GM19193 (cell line): ENCODE measurements at regions not wholly inside any gene's neighbourhood (a gene's known extent, or its start where the extent isn't known, plus 50 kb on each side); places are given as distances from the start of the nearest gene placed in this dataset.

Experiments
- POLR2A ChIP-seq: IDR thresholded peaks from 4 replicates; pipeline ENCODE4 v1.6.1; 2011; ENCODE audit not compliant: insufficient read depth, insufficient read length; ENCODE audit errors: extremely low read depth

DNA sequence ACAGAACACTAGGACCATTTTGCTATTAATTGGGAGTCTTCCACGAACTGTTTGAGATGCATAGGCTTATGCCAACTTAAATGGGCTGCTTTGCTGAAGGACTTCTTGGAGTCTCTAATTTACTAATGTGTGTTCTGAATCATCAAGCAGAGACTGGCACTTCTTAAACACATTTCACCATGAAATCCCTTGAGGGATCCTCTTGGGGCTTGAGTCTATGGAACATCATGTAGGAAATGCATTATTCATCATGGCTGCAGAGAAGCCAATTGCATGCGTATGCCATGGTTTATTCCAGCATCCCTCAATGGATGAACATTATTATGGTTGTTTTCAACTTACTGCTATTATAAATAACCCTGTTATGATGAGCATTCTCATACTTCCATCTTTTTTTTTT is 73.4 kb downstream of the FGD2 start:
- TF ChIP-seq POLR2A = no peak

DNA sequence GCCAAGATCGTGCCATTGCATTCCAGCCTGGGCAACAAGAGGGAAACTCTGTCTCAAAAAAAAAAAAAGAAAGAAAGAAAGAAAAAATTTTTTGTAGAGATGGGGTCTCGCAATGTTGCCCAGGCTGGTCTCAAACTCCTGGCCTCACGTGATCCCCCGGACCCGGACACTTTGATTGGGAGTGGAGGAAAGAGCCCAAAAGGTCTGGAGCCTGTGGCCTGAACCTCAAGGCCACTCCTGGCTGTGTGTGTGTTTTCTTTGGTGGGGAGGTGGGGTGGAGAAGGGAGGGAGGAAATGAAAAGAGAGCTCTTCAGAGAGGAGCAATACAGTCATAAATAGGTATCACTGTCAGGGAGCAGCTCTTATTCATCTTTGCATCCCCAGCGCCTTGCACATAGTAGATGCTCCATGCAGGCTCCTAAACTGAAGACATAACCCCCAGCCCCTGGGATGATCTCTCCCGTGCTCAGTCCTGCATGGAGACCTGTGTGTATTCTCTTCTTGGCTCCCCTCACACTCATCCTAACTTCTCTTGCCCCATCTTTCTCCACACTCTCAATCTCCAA is 75.7 kb downstream of the FGD2 start:
- no peak for TF ChIP-seq POLR2A

DNA sequence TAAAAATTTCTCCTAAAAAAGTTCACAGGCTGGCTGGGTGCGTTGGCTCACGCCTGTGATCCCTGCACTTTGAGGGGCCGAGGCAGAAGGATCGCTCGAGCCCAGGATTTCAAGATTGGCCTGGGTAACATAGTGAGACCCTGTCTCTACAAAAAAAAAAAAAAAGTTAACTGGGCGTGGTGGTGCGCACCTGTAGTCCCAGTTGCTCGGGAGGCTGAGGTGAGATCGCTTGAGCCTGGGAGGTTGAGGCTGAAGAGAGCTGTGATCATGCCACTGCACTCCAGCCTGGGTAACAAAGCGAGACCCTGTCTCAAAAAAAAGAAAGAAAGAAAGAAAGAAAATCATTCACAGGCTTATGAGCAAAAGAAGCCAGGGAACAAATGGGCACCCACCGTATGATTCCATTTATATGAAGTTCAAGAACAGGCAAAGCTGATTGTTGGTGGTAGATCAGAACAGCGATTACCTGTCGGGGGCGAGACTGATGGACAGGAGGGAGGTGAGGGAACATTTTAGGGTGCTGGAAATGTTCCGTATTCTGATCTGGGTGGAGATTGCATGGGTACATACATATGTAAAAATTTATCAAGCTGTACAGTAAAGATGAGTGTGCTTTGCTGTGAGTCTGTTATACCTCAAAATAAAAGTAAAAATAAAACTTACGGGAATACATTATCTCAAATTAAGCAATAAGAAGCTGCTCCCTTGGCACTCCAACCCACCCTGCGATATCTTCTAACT is 77.1 kb downstream of the FGD2 start:
- no peak for TF ChIP-seq POLR2A

DNA sequence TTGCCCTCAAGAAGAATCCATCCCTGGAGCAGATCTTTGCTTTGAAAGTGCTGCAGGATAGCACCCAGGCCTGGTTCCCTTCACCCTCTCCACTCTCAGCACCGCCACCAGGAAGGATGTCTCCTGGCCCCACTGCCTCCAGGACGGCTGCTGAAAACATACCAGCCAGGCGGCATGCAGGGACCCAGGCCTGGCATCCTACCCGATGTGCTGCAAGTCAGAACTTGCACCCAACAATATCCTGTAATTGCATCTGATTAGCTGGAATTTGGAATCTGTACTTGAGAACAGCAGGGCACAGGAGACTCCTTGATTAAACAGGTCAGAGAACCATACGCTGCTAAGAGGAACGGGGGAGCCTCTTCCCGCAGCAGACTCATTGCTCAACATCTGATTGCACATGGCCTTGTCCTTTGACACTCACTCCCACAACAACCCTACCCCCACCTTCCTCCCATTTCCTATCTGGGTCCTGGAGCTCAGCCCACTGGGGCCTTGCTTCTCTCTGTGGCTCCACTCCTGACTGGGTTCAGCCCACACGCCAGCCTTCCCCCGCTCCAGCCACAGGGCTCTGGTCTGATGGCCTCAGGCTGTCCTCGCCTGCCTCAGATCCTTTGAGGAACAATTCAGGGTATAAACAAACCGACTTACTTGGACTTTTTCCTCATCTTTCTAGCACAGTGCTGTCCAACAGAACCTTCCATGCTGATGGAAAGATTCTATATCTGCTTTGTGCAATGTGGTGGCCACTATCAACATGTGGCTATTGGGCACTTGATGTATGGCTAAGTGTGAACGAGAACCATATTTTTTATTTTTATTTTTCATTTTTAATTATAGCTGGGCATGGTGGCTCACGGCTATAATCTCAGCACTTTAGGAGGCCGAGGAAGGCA is 78.0 kb downstream of the FGD2 start:
- no peak for TF ChIP-seq POLR2A

DNA sequence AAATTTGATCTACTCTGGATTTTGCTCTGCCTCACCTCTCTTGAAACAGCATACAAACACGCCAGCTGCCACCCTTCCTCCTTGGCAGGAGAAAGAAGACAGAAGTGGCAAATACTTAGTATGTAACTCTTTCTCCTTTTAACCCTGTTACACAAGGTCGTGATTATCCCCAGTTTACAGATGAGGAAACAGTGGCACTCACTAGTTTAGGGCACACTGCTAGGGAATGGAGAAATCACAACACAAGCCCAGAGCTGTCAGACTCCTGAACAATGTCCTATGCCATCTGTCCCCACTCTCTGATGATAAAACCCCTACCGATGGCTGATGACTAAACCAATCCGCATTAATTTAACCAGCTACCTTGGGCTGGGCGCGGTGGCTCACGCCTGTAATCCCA is 79.7 kb downstream of the FGD2 start:
- TF ChIP-seq POLR2A = no peak

DNA sequence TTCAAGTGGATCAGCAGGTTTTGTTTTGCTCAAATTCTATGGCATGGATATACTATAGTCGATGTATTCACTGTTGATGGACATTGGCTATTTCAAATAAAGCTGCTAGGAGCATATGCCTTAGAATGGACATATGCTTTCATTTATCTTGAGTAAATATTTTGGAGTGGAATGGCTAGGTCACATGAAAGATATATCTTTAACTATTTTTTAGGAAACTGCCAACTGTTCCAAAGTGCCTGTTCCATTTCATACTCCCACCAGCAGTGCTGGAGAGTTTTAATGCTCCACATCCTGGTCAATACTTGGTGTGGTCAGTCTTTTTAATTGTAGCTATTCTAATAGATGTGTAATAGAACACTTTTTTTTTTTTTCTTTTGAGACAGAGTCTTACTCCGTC is 81.1 kb upstream of the PIM1 start:
- TF ChIP-seq POLR2A = no peak

DNA sequence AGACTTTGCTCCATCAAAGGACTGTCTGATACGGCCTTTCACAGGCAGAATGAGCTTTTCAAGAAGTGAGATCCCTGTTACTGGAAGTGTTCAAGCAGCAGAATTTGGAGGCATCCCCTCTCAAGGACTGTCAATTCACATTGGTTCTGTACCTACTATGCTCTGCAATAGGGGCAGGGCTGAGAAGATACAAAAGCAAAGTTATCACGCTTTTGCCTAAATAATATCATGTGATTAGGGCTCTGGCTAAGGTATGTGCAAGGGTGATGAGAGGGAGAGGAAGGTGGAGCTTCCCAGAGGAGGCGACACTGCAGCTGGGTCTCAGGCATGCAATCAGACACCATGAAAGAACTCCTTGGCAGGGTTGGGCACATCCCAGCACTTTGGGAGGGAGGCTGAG is 80.2 kb upstream of the PIM1 start:
- TF ChIP-seq POLR2A = no peak

DNA sequence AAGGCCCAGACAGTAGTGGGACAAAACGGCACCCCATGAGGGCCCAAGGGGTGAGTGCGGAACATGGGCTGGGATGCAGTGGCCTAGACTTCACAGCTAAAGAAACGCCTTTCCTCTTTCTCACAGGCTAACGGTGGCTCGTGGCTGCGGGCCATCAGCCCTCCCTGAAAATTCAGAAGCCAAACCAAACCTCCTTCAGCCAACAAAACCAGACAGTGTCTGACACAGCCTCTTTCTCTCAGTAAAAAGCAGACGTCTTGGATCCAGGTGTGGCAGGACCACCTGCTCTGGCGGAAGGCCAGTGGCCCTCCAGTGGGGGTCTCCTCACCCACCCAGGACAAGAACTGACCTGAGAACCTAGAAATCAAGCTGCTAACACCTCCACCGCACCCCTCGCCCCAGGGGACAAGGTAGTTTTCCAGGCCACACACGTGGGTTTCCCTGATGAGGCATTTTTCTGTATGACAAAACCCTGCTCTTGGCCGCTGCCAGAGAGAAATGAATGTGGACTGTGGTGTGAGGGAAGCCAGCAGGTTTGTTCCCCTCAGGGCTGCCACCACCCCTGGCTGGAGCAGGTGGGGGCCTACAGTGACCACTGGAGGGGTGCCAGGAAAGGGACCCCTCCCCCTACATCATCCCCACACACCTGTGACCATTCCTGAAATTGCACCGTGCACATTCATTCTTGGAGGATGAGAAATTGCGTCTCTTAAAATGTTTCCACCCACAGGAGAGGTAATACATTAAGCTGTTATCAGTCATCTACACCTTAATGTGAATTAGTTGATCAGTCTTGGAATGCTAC is 76.8 kb upstream of the PIM1 start:
- TF ChIP-seq POLR2A = no peak

DNA sequence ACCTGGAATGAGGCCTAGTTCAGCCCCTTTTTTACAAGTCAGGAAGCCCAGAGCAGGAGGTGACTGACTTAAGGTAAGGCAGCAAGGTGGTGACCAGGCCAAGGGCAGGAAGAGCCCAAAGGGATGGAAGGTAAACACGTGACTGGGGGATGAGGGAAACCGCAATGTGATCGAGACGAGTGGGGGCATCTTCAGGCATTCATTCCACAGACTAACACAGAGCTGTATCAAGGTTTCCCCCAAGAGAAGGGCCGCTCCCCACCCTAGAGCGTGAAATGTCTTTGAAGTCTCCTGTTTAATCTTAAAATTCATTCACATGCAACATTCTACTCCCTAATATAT is 76.3 kb upstream of the PIM1 start:
- TF ChIP-seq POLR2A = no peak

DNA sequence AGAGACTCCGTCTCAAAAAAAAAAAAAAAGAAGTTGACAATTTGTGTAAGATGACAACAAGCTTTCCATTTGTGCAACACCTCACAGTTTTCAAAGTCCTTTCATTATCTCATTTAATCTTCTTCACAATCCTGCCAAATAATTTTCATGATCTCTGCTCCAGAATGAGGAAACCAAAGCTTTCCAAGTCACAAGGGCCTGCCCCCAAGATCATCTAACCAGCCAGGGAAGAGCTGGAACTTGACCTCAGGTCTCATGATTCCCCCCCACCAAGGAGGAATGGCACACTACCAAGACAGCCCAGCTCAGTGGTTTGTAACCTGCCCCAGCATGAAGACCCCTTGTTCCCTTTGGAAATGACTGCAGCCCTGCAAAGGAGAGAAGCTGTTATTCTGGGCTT is 74.0 kb upstream of the PIM1 start:
- TF ChIP-seq POLR2A = no peak

DNA sequence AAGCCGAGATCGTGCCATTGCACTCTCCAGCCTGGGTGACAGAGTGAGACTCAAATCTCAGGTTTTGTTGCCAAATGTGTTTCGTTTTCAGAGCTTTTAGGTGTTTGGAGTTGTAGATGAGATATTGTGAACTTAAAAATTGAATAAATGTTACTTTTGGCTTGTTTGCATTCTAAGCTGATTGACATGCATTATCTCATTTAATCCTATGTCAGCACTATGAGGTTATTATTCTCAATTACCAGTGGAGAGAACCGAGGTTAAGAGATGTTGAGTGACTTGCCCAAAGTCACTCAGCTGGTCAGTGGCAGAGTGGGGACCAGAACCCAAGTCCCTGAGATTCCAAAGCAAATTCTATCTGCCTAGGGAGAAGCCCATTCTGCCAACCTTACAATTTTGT is 72.6 kb upstream of the PIM1 start:
- no peak for TF ChIP-seq POLR2A

DNA sequence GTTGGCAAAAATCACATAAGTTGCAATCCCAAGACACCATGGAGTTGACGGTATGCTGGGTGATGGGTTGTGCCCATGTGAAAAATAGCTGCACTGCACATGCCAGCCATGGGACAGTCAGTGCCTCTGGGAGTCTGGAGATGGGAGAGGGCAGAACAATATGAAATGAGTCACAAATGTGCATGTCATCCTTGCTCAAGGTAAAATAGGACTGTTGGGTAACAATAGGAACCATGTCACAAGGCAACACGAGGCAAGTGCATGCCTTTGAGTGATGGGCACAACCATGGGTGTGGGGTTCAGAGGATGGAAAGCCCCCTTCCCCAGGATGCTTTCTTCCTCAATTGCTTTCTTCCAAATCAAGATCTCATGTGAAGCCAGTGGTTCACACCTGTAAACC is 70.5 kb upstream of the PIM1 start:
- TF ChIP-seq POLR2A = no peak

DNA sequence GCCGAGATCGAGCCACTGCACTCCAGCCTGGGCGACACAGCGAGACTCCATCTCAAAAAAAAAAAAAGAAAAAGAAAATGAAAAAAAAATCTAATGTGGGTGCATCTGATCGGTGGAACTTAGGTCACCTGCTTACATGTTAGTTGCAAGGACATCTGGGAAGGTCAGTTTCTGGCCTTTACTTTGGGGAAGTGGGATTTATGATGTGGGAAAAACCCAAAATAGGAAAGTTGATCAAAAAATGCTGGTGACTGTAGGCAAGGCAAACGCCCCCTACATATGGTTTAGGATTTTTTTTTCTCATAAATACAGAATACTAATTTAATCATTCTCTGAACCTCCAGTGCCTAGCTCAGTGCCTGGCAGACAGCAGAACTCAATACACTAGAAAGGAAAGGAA is 69.2 kb upstream of the PIM1 start:
- no peak for TF ChIP-seq POLR2A

DNA sequence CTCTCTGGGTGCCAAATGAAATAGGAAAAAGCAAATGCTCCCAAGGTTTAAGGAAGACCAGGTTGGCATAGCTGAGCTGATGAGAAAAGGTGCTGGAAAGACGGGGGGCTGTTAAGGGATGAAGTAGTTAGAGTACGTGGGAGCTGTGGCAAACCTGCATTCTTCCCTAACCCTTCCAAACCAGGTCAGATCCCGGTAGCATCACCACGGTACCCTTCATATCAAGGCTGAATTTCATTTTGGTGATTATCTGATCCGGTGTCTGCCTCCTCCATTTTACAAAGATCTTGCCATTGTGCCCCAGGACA is 68.0 kb upstream of the PIM1 start:
- no peak for TF ChIP-seq POLR2A
